GM12878 (cell line): ENCODE measurements at regions not wholly inside any gene's neighbourhood (a gene's known extent, or its start where the extent isn't known, plus 50 kb on each side); places are given as distances from the start of the nearest gene placed in this dataset.

ENCODE experiments used
- BCL3 ChIP-seq: IDR thresholded peaks from 2 replicates; pipeline ENCODE4 v1.6.1; 2011; ENCODE audit warnings: borderline replicate concordance, low read depth, mild to moderate bottlenecking, moderate library complexity, low read length; ENCODE audit not compliant: insufficient read depth, poor library complexity, severe bottlenecking
- IRF4 ChIP-seq: IDR thresholded peaks from 2 replicates; pipeline ENCODE4 v1.6.1; 2011; ENCODE audit warnings: low read depth, low read length
- ZSCAN29 ChIP-seq: fragments of 450-650 bp; IDR thresholded peaks from 2 replicates; pipeline ENCODE4 v1.6.1; 2017; ENCODE audit warnings: mild to moderate bottlenecking, moderate library complexity
- TF ChIP-seq, protein P1 (sequence below): fragments of 450-650 bp; IDR thresholded peaks from 2 replicates; pipeline ENCODE4 v1.6.1; 2017; ENCODE audit warnings: antibody characterized with exemption, mild to moderate bottlenecking, moderate library complexity
- TF ChIP-seq, protein P2 (sequence below): fragments of 450-650 bp; formaldehyde crosslinking; IDR thresholded peaks from 2 replicates; pipeline ENCODE4 v1.4.0; 2022; ENCODE audit warnings: mild to moderate bottlenecking, moderate library complexity
- TF ChIP-seq, protein P3 (sequence below): fragments of 450-650 bp; IDR thresholded peaks from 2 replicates; pipeline ENCODE4 v1.6.1; 2016; ENCODE audit warnings: mild to moderate bottlenecking, moderate library complexity, borderline replicate concordance

- no peak for TF ChIP-seq BCL3
- TF ChIP-seq, protein P1, sequence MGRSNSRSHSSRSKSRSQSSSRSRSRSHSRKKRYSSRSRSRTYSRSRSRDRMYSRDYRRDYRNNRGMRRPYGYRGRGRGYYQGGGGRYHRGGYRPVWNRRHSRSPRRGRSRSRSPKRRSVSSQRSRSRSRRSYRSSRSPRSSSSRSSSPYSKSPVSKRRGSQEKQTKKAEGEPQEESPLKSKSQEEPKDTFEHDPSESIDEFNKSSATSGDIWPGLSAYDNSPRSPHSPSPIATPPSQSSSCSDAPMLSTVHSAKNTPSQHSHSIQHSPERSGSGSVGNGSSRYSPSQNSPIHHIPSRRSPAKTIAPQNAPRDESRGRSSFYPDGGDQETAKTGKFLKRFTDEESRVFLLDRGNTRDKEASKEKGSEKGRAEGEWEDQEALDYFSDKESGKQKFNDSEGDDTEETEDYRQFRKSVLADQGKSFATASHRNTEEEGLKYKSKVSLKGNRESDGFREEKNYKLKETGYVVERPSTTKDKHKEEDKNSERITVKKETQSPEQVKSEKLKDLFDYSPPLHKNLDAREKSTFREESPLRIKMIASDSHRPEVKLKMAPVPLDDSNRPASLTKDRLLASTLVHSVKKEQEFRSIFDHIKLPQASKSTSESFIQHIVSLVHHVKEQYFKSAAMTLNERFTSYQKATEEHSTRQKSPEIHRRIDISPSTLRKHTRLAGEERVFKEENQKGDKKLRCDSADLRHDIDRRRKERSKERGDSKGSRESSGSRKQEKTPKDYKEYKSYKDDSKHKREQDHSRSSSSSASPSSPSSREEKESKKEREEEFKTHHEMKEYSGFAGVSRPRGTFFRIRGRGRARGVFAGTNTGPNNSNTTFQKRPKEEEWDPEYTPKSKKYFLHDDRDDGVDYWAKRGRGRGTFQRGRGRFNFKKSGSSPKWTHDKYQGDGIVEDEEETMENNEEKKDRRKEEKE, result no peak
- TF ChIP-seq, protein P2, sequence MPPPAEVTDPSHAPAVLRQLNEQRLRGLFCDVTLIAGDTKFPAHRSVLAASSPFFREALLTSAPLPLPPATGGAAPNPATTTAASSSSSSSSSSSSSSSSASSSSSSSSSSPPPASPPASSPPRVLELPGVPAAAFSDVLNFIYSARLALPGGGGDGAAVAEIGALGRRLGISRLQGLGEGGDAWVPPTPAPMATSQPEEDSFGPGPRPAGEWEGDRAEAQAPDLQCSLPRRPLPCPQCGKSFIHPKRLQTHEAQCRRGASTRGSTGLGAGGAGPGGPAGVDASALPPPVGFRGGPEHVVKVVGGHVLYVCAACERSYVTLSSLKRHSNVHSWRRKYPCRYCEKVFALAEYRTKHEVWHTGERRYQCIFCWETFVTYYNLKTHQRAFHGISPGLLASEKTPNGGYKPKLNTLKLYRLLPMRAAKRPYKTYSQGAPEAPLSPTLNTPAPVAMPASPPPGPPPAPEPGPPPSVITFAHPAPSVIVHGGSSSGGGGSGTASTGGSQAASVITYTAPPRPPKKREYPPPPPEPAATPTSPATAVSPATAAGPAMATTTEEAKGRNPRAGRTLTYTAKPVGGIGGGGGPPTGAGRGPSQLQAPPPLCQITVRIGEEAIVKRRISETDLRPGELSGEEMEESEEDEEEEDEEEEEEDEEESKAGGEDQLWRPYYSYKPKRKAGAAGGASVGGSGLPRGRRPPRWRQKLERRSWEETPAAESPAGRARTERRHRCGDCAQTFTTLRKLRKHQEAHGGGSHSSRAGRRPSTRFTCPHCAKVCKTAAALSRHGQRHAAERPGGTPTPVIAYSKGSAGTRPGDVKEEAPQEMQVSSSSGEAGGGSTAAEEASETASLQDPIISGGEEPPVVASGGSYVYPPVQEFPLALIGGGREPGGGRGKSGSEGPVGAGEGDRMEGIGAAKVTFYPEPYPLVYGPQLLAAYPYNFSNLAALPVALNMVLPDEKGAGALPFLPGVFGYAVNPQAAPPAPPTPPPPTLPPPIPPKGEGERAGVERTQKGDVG (CRISPR knock-in tag), result no peak
- no peak for TF ChIP-seq IRF4
- no peak for TF ChIP-seq ZSCAN29
- TF ChIP-seq, protein P3, sequence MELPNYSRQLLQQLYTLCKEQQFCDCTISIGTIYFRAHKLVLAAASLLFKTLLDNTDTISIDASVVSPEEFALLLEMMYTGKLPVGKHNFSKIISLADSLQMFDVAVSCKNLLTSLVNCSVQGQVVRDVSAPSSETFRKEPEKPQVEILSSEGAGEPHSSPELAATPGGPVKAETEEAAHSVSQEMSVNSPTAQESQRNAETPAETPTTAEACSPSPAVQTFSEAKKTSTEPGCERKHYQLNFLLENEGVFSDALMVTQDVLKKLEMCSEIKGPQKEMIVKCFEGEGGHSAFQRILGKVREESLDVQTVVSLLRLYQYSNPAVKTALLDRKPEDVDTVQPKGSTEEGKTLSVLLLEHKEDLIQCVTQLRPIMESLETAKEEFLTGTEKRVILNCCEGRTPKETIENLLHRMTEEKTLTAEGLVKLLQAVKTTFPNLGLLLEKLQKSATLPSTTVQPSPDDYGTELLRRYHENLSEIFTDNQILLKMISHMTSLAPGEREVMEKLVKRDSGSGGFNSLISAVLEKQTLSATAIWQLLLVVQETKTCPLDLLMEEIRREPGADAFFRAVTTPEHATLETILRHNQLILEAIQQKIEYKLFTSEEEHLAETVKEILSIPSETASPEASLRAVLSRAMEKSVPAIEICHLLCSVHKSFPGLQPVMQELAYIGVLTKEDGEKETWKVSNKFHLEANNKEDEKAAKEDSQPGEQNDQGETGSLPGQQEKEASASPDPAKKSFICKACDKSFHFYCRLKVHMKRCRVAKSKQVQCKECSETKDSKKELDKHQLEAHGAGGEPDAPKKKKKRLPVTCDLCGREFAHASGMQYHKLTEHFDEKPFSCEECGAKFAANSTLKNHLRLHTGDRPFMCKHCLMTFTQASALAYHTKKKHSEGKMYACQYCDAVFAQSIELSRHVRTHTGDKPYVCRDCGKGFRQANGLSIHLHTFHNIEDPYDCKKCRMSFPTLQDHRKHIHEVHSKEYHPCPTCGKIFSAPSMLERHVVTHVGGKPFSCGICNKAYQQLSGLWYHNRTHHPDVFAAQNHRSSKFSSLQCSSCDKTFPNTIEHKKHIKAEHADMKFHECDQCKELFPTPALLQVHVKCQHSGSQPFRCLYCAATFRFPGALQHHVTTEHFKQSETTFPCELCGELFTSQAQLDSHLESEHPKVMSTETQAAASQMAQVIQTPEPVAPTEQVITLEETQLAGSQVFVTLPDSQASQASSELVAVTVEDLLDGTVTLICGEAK, result no peak
- TF ChIP-seq, all 136 proteins: peak for 0
These were observed 150.5 kb upstream of the NPHP3 start (continued) for GRCh38 chr3:132872711-132873110.
